NCI-H2081 (cell line): ENCODE measurements at regions not wholly inside any gene's neighbourhood (a gene's known extent, or its start where the extent isn't known, plus 50 kb on each side); places are given as distances from the start of the nearest gene placed in this dataset.
"Not testable (repeated sequence)": the region's sequence is repeated elsewhere in the genome, so short reads cannot be mapped to it uniquely, and the experiment has no call there.

Source experiments
- DNase-seq, 2 experiments: peaks; one replicate each; lab custom pipeline; 2025; lab: John Stamatoyannopoulos, UW

DNA sequence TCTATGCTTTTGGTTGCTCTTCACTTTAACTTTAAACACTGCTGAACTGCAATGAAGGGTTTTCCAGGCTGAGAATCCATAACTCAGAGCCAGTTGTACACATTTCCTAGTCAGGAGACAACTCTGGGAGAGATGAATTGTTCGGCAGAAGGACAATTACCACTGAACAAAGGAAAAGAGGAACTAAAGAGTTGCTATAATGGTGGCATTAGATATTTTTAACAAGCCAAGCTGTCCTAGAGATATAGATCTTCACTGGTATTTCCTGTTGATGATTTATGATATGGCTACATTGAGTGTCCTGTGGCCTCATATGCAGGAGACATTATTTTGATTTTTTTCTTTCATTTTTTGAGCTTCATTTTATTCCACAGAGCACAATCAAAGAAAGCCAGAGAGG lies 219.1 kb upstream of the PCSK5 start:
- DNase-seq: no peak

DNA sequence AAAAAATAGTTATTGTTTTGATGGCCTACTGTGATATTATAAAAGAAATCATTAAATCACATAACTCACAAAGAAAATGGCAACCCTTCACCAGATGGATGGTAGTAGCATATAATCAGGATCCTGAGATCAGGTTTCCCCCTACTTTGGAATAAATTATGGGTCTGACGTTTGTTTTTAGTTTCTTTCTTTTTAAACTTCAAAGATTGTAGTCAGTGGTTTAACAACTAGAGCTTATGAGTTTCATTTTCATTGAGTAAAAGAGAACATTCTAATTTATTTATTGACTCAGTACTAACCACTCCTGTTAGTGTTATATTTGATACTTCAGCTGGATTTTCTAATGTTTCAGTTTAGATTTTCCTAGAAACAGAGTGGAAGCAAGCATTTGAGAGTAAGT lies 218.0 kb upstream of the PCSK5 start:
- DNase-seq: peak; percentile 34 to 73

DNA sequence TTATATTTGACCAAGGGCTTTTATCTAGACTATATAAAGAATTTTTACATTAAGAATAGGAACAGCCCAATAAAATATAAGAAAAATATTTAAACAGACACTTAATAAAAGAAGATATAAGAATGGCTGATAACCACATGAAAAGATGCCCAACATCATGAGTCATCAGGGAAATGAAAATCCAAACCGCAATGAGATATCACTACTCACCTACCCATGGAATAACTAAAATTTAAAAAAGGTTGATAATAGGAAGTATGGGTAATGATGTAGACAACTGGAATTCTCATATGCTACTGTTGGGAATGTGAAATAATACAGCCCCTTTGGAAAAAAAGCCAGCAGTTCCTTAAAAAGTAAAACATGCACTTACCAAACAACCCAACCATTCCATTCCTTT lies 206.9 kb upstream of the PCSK5 start:
- no peak for DNase-seq

DNA sequence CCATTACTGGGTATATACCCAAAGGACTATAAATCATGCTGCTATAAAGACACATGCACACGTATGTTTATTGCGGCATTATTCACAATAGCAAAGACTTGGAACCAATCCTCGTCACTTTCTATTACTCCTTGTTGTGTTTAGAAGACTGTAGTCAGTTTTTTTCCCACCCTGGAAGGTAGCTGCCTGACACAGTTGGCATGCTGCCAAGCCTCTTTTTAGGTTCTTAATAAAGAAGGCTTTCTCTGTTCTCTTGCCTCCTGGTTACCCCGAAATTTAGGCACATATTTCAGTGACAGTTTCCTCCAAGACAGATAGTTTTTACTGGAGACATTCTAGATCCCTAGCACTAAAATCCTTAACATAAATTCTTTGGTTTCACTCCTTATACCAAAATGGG lies 205.4 kb upstream of the PCSK5 start:
- DNase-seq: no peak

DNA sequence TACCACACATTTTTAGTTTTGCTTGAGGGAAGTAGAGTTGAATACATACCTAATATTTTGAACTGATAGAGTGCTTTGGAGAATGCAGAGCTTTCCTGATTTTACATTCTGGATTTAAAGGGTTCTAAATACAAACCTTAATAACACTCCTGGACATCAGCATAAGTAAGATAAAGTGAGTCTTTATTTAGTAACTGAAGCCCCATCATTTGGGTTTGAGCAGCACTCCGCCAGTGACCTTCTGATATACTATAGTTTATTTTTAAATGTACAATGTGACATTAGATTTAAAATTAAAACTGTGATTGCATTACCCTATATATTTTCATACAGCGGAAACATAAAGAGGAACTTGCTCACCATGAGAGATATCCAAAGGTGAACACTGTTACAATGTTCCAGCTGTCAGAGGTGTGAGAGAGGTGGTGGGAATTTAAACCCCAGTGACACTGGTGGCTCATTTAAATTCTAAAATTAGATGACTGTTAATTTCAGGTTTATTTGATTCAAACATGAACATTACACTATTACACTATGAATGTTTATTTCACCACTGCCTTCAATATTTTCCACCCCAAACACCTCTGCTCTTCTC lies 203.0 kb upstream of the PCSK5 start:
- DNase-seq: no peak

DNA sequence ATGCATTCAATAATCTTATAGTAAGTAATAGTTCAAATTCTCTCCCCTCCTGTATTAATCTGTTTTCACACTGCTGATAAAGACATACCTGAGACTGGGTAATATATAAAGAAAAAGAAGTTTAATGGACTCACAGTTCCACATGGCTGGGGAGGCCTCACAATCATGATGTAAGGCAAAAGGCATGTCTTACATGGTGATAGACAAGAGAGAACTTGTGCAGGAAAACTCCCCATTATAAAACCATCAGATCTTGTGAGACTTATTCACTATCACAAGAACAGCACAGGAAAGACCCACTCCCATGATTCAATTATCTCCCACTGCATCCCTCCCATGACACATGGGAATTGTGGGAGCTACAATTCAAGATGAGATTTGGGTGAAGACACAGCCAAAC lies 199.9 kb upstream of the PCSK5 start:
- not testable (repeated sequence) for DNase-seq

DNA sequence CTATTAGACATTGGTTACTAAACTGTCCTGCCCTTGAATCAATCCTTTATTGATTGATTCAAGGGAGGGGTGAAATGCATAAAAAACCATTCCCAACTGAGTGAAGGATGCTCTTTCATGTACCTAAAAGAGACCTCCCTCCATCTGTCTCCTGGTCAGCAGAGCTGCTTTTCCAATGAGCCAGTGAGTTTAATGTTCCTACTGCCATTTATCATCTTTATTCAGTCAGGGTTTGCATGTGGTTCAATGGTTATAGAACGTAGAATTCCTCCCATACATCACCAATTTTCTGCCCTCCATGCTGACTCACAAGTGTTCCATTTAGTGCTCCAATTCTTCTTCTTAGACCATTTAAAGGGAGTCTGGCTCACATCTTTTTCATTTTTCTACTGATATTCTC lies 199.1 kb upstream of the PCSK5 start:
- DNase-seq: no peak

DNA sequence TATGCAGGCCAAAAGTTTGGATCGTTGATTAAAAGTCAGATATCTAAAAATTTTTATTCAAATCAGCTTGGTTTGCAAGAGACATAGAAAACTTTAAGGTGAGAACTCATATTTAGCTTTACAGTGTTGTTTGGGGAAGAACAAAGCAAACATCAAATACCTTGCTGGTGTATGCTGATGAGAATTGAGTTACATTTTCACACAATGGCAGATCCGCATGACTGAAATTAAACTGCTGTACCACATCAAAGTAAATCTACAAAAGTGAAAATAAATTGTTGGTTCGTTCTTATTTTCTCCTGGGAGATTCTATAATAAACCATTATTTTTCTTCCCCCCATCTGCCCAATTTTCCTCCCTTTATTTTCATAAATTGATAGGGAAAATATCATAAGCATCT lies 198.2 kb upstream of the PCSK5 start:
- DNase-seq: no peak

DNA sequence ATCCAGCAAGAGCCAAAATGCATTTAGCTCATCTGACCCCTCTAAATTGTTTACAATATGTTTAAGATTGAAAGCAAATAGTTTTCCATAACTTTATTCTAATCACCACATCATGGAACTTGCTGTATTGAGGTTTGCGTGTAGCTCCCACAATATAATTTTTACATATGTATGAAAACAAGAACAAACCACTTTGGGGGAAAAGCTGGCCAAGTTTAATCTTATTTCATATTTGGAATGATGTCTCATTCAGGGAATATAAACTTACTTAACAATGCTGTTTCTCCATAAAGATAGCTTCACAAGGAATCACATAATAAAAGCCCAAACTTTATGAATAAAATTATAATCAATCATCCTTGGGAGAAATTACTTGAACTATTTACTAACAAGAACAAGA lies 194.6 kb upstream of the PCSK5 start:
- no peak for DNase-seq

DNA sequence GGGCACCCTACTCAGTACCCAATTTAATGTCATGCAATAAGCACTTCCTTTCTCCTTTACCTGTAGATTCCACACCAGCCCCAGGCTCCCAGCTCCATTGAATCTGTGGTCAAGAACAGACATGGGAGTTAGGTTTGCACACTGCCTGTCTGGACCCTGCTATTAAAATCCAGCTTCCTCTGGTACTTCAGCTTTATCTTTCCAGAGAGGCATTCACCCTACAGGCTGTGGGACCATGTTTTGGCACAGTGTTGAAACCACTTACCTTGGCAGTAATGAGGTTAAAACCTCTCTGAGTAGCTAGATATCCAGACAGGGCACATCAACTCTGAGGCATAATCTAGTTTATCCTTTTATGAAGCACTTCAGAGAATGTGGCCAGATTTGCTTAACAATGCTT lies 191.5 kb upstream of the PCSK5 start:
- no peak for DNase-seq

DNA sequence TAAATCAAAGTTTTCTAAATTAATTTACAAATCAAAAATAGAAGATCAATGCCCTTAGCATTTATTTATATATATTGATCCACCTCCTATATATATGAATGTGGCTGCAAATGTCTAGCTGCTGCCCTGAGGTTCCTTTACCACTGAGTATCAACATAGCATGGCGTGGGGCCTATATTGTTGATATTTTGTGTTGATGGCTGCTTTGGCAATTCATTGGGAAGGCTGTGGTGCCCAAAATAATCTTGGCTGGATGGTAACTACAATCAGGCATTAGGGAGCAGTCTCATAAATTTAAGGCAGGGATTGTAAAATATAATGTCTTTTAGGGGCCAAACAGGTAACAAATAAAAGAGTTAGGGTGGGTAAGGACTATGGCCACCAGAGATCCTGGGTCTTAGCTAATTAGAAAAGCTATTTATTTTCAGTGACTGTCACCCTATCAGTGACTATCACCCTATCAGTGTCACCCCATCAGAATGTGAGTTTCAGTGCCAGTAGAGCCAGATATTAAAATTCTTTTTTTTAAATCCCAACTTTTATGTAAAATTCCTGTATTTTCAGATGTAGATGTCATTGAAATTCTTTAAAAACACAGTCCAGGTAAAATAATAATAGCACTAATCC lies 190.7 kb upstream of the PCSK5 start:
- no peak for DNase-seq

DNA sequence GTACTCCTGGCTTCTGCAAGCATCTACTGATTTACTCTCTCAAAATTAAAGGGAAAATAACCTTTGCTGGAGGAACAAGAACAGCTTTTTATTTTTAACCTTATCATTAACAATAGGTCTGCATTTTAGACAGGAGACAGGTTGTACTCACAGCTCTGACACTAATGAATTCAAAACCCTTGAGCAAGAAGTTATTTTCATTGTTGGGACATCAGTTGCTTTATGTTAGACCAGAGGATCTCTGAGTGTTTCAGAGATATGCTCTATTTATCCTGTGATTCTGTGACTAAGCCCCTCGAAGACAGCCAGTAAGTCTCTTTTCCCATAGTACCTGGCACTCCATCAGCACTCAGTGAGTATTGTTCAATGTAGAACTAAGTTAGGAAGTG lies 190.2 kb upstream of the PCSK5 start:
- no peak for DNase-seq

DNA sequence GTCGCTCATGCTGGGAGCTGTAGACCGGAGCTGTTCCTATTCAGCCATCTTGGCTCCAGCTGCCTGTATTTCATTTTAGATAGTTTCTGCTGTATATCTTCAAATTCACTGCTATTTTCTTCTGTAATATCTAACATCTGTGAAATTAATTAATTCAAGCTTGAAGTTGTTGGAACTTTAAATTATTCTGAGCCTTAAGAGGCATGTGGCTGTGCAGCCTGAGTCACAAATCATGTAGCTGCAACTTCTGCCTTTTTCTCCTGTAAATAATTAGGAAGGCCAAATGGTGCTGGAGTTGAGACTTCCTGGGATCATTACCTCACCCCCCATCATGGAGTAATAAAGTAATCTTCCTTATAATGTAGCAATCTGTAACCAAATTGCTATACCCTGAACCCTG lies 183.3 kb upstream of the PCSK5 start:
- no peak for DNase-seq

DNA sequence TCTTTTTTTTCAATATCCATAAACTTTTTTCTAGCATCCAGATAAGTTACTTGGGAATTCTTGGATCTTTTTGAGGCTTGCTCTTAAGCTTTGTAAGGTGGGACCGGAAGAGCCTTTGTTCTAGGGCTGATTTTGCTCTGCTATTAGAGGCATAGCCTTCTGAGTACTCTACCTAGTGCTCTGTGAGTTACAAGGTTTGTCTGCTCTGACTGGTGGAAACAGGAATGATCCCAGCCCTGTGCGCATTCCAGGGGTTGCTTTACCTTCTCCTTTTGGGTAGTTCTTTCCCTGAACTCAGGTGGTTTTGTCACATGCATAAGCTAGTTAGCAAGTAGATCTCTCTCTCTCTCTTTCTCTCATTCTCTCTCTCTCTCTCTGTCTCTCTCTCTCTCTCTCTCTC lies 180.8 kb upstream of the PCSK5 start:
- DNase-seq: no peak

DNA sequence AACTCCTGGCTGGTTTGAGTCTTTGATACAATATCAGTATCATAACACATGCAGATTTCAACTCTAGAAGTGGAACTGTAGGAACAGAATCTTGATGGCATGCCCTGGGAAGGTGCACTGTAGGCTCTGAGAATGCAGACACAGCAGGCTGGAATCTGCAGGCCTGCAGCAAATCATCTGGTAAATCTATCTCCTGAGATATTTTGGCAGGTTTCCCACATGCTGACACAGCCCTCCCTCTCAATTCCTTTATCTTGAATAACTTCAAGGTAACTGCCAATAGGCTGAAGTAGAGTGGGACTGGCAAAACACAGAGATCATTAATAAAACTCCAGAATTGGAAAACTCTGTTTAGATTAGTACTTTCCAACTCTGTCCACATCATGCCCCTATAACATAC lies 177.8 kb upstream of the PCSK5 start:
- no peak for DNase-seq

DNA sequence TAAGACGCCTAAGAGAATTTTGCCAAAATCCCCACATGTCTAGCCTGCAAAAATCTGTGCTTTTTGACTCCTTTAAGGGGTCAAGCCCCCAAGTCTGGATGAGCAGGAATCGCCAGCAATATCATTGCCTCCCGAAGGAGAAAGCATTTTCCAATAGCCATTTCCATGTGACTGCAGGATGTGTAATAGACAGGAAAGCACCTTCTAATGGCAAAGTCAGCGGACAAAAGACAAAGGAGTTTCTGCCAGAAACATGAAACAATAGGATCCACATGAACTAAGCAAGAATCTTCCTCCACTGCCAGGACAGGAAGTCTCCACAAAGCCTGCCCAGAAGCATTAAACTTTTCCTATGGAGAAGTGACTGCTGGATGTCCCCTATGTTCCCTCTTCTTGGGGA lies 177.1 kb upstream of the PCSK5 start:
- DNase-seq: no peak

DNA sequence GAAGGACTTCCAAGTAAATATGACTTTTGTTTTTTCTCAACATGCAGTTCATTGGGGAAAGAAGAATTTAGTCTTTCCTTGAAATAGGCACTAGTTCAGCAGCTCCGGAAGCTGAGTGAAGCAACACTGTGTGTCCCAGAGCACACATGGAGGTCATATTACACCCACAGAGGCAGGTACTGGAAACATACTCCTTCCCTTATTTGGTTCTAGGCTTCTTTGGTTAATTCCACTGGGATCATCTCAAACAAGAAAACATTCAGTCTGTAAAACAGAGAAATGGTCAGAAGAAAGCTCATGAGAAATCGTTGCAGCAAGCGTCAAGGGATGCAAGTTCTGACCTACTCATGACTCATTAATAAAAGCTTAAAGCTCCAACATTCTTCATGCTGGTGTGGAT lies 175.1 kb upstream of the PCSK5 start:
- DNase-seq: no peak

DNA sequence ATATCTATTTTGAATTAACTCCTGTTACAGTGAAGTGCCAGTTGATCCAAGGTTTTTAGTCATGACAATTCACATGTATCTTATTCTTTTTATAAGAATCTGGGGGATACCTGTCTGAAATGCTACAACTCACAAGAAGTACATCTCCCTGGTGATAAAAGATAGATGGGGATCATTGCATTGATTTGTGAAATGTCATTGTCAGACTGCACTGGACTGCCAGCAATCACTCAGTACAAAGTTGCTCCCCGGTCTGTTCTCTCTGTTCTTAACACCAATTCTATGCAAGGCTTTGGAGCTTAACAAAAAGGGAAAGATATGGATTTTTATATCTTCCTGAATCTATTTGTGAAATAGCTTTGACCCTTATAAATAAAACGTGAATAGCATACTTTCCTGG lies 171.8 kb upstream of the PCSK5 start:
- DNase-seq: no peak

DNA sequence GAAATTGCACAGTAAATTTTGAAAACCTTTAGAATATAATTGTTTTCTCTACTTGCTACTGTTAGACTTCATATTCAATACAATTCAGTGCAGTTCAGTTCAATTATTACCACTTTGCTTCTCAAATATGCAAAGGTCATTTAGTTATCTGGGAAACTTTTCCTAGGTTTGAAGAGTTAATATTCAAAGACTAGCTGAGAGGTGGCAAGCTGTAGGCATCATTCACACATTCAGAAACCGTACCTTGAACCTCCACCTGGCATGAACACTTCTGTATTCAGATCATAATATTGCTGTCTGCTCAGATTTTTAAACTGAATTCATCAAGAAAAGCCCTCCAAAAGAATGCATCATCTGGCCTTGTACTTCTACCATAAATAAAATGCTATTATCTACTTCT lies 162.1 kb upstream of the PCSK5 start:
- no peak for DNase-seq

DNA sequence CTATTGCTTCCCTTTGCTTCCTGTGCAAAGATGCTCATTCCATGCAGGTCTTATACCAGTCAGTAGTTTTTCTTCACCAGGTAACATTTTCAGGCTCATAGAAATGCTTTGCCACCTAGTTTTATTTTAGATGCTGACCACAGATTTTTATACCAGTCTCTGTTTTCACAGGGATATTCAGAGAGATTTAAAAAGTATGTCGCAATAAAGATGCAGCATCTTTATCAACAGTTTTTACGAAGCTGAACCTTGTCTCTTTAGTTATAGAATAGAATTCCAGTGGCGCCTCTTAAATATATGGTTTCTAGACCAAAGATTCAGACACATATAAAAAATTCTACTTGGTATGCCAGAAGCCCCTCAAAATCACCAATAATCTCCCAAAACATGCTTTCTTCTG lies 155.7 kb upstream of the PCSK5 start:
- no peak for DNase-seq

DNA sequence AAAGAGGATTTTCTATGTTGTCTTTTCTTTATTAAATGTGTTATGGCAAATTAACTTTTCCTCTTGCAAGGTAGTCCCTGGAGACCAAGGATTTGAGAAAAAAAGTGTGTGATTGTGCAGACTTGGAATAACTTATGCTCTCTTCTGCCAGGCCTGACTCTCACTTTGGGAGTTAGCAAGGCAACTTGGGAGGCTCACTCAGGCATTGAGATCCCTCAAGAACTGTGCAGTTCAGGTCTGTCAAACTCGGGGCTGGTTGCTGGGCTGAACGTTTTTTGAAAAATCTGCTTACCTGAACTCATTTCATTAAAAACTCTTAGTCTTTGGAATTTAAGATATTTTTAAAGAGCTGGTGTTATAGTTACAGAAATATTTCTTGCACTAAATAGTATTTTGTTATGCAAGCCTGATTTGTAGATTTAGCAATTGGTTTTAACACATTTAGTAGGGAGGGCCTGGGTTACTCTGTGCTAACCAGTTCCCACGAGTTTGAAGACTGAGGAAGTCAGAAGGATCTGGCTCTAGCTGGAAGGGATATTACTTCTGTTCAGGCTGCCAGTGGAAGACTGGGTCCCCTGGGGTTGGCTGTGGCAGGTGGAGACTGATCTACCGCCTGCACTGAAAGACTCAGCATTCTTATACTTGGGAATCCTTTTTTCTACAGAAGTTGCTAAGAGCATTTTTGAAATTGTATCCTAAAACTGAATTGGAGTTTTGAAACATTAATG lies 150.4 kb upstream of the PCSK5 start:
- DNase-seq: no peak

DNA sequence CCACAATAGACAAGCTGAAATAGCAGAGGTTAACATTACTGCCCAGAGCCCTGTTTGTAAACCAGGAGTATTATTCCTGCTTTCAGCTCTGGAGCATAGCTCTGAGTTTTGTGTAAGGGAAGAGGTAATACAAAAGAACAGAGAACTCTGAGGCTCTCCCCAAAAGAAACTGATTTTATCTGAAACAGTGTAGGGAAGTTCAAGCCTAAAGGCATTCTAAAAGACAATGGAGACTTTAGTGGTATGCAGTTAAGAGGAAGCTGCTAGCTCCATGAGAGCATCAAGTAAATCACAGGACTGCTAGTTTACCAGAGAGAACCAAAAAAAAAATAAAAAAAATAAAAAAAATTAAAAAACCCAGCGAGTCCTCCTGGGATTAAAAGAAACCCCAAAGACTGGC lies 146.6 kb upstream of the PCSK5 start:
- no peak for DNase-seq

DNA sequence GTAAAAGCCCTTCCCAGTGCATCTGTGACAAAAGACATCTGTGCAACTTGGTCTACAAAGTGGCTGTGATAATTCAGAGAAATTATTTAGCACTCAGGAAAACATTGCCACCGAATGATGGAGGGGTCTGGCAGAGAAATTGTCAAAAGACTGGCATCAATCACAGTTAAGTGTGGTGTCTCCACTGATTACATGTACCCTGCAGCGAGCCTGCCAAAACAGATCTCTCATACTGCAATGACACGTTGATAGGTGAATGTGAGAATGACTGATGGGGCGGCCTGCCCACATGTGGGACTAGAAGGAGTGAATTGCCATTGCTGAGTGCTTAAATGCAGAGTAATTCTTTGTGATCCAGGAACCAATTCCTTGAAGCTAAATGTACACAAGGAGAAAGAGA lies 136.4 kb upstream of the PCSK5 start:
- peak in 1 of 2 experiments; percentile 2 for DNase-seq

DNA sequence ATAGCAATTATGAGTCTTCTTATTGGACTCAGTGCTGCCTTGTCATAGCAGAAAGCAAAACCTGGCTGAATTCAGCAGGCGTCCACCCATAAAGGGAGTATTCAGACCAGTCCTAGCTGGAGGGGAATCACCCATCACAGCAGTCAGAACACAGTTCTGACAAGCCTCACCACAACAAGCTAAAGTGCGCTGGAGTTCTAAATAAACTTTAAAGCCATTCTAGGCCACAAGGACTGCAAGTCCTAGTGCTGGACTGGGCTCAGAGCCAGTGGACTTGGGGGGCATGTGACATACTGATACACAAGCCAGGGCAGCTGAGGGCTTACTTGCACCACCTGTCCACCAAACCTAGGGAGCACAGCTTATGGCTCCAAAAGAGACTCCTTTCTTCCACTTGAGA lies 115.3 kb upstream of the PCSK5 start:
- DNase-seq: no peak
